Tibial nerve (tissue), 4 donors: ENCODE measurements at regions not wholly inside any gene's neighbourhood (a gene's known extent, or its start where the extent isn't known, plus 50 kb on each side); places are given as distances from the start of the nearest gene placed in this dataset.

ENCODE experiments used
- DNase-seq, 2 donors: peaks; one replicate each; pipeline ENCODE4 v3.0.0-alpha.2; 2019; ENCODE audit warnings: low spot score in 2 of 2
- H3K27ac ChIP-seq, 4 donors: fragments of 200-600 bp; sonication (generic) in 3 of 4; one replicate each; pipeline ENCODE4 v1.5.1; 2017 to 2019; ENCODE audit warnings: mild to moderate bottlenecking in 1 of 4
- H3K27me3 ChIP-seq, 2 donors: fragments of 200-600 bp; sonication (generic) in 1 of 2; one replicate each; pipeline versions ENCODE4 v1.5.1 to v1.6.0; 2017 to 2019
- H3K36me3 ChIP-seq, 3 donors: fragments of 200-600 bp; sonication (generic); one replicate each; pipeline ENCODE4 v1.5.1; 2018 to 2019
- H3K4me1 ChIP-seq, 4 donors: fragments of 200-600 bp; sonication (generic) in 3 of 4; one replicate each; pipeline ENCODE4 v1.5.1; 2017 to 2019
- H3K4me3 ChIP-seq, 4 donors: fragments of 200-600 bp; sonication (generic) in 3 of 4; one replicate each; pipeline ENCODE4 v1.5.1; 2017 to 2019; ENCODE audit warnings: mild to moderate bottlenecking in 1 of 4, moderate library complexity in 1 of 4
- H3K9me3 ChIP-seq, 4 donors: fragments of 200-600 bp; sonication (generic) in 3 of 4; one replicate each; pipeline ENCODE4 v1.5.1; 2017 to 2019
- CTCF ChIP-seq, 5 experiments: fragments of 200-600 bp in 3 of 5; fragments of 450-650 bp in 2 of 5; sonication (generic) in 3 of 5; IDR thresholded peaks; one replicate each; pipeline ENCODE4 v1.5.1; 2016 to 2019; ENCODE audit warnings: antibody characterized with exemption in 5 of 5, mild to moderate bottlenecking in 3 of 5, moderate library complexity in 2 of 5
- EP300 ChIP-seq, 2 donors: sonication (generic); formaldehyde crosslinking; IDR thresholded peaks; one replicate each; pipeline ENCODE4 v1.6.1; 2017; ENCODE audit warnings: antibody characterized with exemption in 2 of 2, mild to moderate bottlenecking in 1 of 2
- POLR2A ChIP-seq, 2 donors: fragments of 450-650 bp; IDR thresholded peaks; one replicate each; pipeline ENCODE4 v1.6.1; 2017; ENCODE audit warnings: antibody characterized with exemption in 2 of 2, mild to moderate bottlenecking in 2 of 2, moderate library complexity in 2 of 2
- WGBS, 2 donors: methylation state at CpG; one replicate each; pipeline ENCODE4 v1.1.5; 2018; 5-methylcytosine and 5-hydroxymethylcytosine counted together

DNA sequence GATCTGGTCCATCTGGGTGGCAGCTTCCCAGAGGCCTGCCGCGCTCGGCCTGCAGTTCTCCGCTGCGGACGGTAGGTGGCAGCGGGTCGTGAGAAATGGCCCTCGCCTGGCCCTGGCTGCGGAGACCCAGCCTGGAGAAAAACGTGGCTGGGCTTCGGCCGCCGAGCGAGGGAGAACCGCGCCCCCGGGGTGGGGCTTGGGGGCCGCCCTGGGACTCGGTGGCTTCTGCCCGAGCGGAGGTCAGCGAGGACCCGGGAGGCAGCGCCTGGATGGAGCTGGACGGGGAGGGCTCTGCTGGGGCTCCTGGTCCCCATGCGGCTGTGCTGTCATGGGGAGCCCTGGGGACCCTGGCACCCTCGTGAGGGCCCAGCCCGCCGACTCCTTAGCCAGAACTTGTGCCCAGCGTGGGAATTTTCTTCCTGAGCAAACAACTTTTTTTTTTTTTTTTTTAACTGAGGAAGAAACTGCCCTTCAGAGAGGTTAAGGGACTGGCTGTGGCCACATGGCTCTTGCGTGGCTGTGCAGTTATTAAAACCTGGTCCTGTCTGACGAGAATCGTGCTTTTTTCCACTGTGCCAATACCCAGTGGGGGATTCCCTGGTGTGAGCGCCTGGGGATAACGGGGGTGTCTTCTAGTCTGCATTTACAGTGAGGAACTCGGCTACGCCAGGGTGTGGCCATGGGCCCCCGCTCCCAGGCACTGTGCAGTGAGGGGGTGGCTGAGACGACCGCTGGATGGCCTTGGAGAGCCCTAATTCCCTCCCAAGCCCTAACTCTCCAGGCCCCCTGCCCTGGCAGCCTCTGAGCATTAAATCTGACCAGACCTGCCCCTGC lies 535.6 kb downstream of the INSC start:
- no peaks in the 10 kb centered on the region for H3K9me3 ChIP-seq
- peaks cover 0 to 23% (median 8%) of the 10 kb centered on the region in 4 donors for H3K4me1 ChIP-seq
- H3K27ac ChIP-seq = peak overlapping the region; percentile 50 to 84 (median 66)
- 3 to 4% methylated on average over 19 to 35 of the region's 41 CpGs for WGBS, 2 donors
- peak; percentile 88 to 90 for DNase-seq
- peak overlapping the region; percentile 25 to 53 (median 40) for H3K4me3 ChIP-seq
- H3K36me3 ChIP-seq = no peaks in the 10 kb centered on the region
- peak; percentile 70 to 83 for TF ChIP-seq EP300 (IDR thresholded peaks at IDR 0.05)
- peak; percentile 88 to 99 (median 98) for TF ChIP-seq CTCF (IDR thresholded peaks at IDR 0.05)
- TF ChIP-seq POLR2A (IDR thresholded peaks at IDR 0.05) = no peak
- H3K27me3 ChIP-seq = no peaks in the 10 kb centered on the region

DNA sequence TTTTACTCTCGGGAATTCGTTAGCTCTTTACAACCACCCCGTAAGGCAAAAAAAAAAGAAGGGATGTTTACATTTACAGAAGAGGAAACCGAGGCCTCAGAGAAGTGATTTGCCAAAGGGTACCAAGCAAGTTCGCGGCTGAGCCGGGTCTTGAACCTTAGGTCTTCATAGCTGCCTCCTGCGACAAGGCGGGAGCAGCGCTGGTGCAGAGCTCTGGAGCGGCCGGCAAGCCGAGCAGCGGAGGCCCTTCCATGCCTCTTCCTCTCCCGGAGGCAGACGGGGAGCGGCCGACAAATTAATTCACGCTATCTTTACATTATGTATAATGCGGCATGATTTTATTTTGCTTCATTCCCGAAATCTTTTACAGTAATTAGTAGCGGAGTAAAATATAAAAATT lies 536.3 kb downstream of the INSC start:
- H3K9me3 ChIP-seq = no peaks in the 10 kb centered on the region
- no peak for TF ChIP-seq CTCF (IDR thresholded peaks at IDR 0.05)
- TF ChIP-seq EP300 (IDR thresholded peaks at IDR 0.05) = no peak
- TF ChIP-seq POLR2A (IDR thresholded peaks at IDR 0.05) = no peak
- no peaks in the 10 kb centered on the region for H3K36me3 ChIP-seq
- H3K4me3 ChIP-seq = no peak overlapping the region
- H3K27me3 ChIP-seq = no peaks in the 10 kb centered on the region
- 85 to 87% methylated on average over 22 of the region's 22 CpGs for WGBS, 2 donors
- H3K27ac ChIP-seq = peak overlapping the region; percentile 50 to 84 (median 66)
- peaks cover 0 to 27% (median 8%) of the 10 kb centered on the region in 4 donors for H3K4me1 ChIP-seq
- DNase-seq = no peak

DNA sequence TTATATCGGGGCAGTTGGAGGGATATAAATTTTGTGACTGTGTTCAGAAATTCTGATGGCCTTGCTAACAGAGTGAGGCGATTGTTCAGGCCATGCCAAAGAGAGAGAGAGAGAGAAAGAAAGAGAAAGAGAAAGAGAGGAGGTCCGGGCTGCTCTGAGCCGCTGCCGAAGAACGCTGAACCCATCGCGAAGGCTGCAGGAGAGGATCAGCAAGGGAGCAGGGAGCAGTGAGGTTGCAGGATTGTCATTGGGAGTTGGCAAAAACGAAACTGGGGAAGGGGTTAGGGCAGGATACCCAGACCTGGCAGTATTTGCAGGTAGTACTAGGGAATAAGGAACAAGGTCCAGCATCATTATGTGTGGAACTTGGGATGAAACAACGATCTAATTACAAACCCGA lies 537.1 kb downstream of the INSC start:
- Histone ChIP-seq H3K4me3 (peak overlapping the region in 2 of 4 donors; percentile 11 to 38), H3K27ac (peak overlapping the region in 2 of 4 donors; percentile 9 to 58), H3K9me3 (no peaks in the 10 kb centered on the region), H3K4me1 (peaks cover 0 to 31% (median 8%) of the 10 kb centered on the region in 4 donors), H3K36me3 (no peaks in the 10 kb centered on the region), H3K27me3 (no peaks in the 10 kb centered on the region)
- DNase-seq = no peak
- TF ChIP-seq EP300 (IDR thresholded peaks at IDR 0.05) (no peak), POLR2A (IDR thresholded peaks at IDR 0.05) (no peak), CTCF (IDR thresholded peaks at IDR 0.05) (no peak)
- WGBS, 2 donors = 30 to 41% methylated on average over 11 of the region's 11 CpGs

DNA sequence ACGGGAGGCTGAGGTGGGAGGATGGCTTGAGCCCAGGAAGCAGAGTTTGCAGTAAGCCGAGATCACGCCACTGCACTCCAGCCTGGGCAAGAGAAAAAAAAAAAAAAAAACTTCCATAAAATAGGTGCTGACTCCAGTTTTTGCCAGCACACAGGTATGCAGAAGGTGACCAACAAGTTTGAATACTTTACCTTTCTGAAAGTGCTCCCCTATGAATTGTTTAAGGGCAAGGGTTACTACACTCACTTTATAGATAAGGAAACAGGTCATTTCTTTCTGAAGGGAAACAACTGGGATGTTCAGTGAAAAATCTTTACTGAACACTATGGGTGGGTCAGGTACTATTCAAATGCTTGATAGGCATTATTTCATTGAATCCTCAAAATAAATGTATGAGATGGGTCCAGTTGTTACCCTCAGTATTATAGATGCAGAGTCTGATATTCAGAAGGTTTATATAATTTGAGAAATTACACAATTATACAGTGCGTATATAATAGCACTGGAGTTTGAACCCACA lies 538.5 kb downstream of the INSC start:
- no peak for TF ChIP-seq CTCF (IDR thresholded peaks at IDR 0.05)
- TF ChIP-seq POLR2A (IDR thresholded peaks at IDR 0.05) = no peak
- no peak for TF ChIP-seq EP300 (IDR thresholded peaks at IDR 0.05)
- Histone ChIP-seq H3K4me3 (no peak overlapping the region), H3K4me1 (peaks cover 0 to 32% (median 8%) of the 10 kb centered on the region in 4 donors), H3K9me3 (no peaks in the 10 kb centered on the region), H3K36me3 (no peaks in the 10 kb centered on the region), H3K27ac (no peak overlapping the region), H3K27me3 (no peaks in the 10 kb centered on the region)
- no peak for DNase-seq
- 86 to 89% methylated on average over 4 of the region's 4 CpGs for WGBS, 2 donors

DNA sequence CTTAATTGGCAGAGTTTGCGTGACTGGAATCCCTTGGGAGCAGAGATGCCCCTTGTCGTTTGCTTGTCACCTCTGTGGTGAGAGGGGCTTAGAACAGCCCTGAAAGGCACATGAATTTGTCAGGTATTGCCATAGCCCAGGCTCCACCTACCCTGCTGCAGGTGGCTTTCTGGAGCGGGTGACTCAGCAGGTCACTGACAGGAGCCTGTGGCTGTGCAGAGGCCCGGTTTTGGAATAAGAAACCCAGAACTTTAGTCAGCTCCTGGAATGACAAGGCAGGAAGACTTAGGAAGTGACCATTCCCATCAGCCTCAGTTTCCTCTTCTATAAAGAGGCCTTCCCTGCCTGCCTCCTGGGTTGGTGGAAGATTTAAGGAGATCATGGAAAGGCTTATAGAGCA lies 539.7 kb downstream of the INSC start:
- peaks cover 0 to 31% (median 8%) of the 10 kb centered on the region in 4 donors for H3K4me1 ChIP-seq
- no peak overlapping the region for H3K4me3 ChIP-seq
- DNase-seq = no peak
- no peaks in the 10 kb centered on the region for H3K9me3 ChIP-seq
- no peaks in the 10 kb centered on the region for H3K36me3 ChIP-seq
- 71 to 72% methylated on average over 4 of the region's 4 CpGs for WGBS, 2 donors
- no peak overlapping the region for H3K27ac ChIP-seq
- TF ChIP-seq CTCF (IDR thresholded peaks at IDR 0.05) (no peak), POLR2A (IDR thresholded peaks at IDR 0.05) (no peak), EP300 (IDR thresholded peaks at IDR 0.05) (no peak)
- H3K27me3 ChIP-seq = no peaks in the 10 kb centered on the region
